ENCODE measurements at regions not wholly inside any gene's neighbourhood (a gene's known extent, or its start where the extent isn't known, plus 50 kb on each side); places are given as distances from the start of the nearest gene placed in this dataset.

GRCh38 chr12:123070267-123071081 is 80.4 kb downstream of the PITPNM2 start:
- intact Hi-C loops (cut with micrococcal nuclease; ENCODE audit: unreplicated experiment) (no loop called here), in situ Hi-C loops (cut with HindIII; ENCODE audit: extremely low pct_ligation_motif_present, low pct_unique_long_range_greater_than_20kb) (no loop called here)
- Histone ChIP-seq H3K36me3 (replicated peaks in 1 of 2; ENCODE audit: control insufficient read depth in 1 of 2, insufficient read depth in 2 of 2, low read length in 2 of 2) (peaks cover 0 to 2% of the 10 kb centered on the region in 2 experiments; a peak in 1 of 5 replicates), H4K20me1 (ENCODE audit: insufficient read depth, low read length) (no peaks in the 10 kb centered on the region), H3K27me3 (ENCODE audit: control insufficient read depth in 1 of 2, insufficient read depth in 2 of 2, low read length in 2 of 2) (no peaks in the 10 kb centered on the region), H3K4me2 (ENCODE audit: low read depth, low read length) (peak overlapping the region; percentile 73), H3K9me3 (ENCODE audit: low read length) (no peaks in the 10 kb centered on the region), H3K27ac (ENCODE audit: extremely low read length, insufficient read depth, low read length) (peak overlapping the region; percentile 94), H2AFZ (ENCODE audit: low read length) (no peak overlapping the region), H3K9ac (ENCODE audit: insufficient read depth, low read depth, low read length) (peak overlapping the region; percentile 75), H3K79me2 (ENCODE audit: insufficient read depth, low read length) (no peaks in the 10 kb centered on the region), H3K4me1 (ENCODE audit: insufficient read depth, low read length) (peaks cover 67% of the 10 kb centered on the region), H3K4me3 (replicated peaks in 1 of 3; ENCODE audit: insufficient read depth in 1 of 3, low read depth in 2 of 3, low read length in 3 of 3) (peak overlapping the region in 1 of 3 experiments; percentile 55; a peak in 1 of 6 replicates)
- no TSS peak for BruUV-seq (replicated peaks)
- POLR2A ChIA-PET, result interaction anchor here (1.1 to 2.3 kb wide), 7 partner anchors 11 to 162 kb away, joined by 3 to 10 read pairs (median 6); no protein-coding TSS in a partner anchor
- no peak for DNase-seq (ENCODE audit: low spot score)
- CTCF ChIA-PET (ENCODE audit: low intra/inter-chr PET ratio, low total read pairs), result no interaction called here
- FAIRE-seq, result no peak
- ATAC-seq, result no peak
- WGBS (ENCODE audit: low lambda C conversion rate), result 98% methylated on average over 7 of the region's 14 CpGs
- TF ChIP-seq KAT8 (CRISPR knock-in tag; IDR thresholded peaks at IDR 0.05) (no peak), PRDM15 (CRISPR knock-in tag; IDR thresholded peaks at IDR 0.05) (no peak), NFE2L2 (IDR thresholded peaks at IDR 0.05; ENCODE audit: low read length) (no peak), FIP1L1 (IDR thresholded peaks at IDR 0.05; ENCODE audit: borderline replicate concordance, insufficient read depth, low read depth, low read length) (no peak), ZNF75D (CRISPR knock-in tag; IDR thresholded peaks at IDR 0.05; ENCODE audit: borderline replicate concordance) (no peak), ZNF800 (CRISPR knock-in tag; IDR thresholded peaks at IDR 0.05) (no peak), JUNB (CRISPR knock-in tag; IDR thresholded peaks at IDR 0.05; ENCODE audit: borderline replicate concordance) (no peak), HNRNPL (IDR thresholded peaks at IDR 0.05; ENCODE audit: low read depth, low read length) (0 out of 2 replicates have a peak, but pooled peaks have one; percentile 53), SALL1 (CRISPR knock-in tag; IDR thresholded peaks at IDR 0.05) (peak; percentile 44), ZNF777 (CRISPR knock-in tag; IDR thresholded peaks at IDR 0.05) (no peak), MTA1 (CRISPR knock-in tag; IDR thresholded peaks at IDR 0.05; ENCODE audit: borderline replicate concordance) (0 out of 2 replicates have a peak, but pooled peaks have one; percentile 3), KLF9 (CRISPR knock-in tag; IDR thresholded peaks at IDR 0.05; ENCODE audit: low read depth) (no peak), ZBTB33 (CRISPR knock-in tag; IDR thresholded peaks at IDR 0.05) (peak; percentile 80; the same call in 1 of the 2 replicates)

Data from HepG2 (cell line).